Stimulated activated CD4-positive, alpha-beta T cell treated with anti-CD3 and anti-CD28 coated beads, Interleukin-4, amount 100 ng/mL, for 24 hours (primary cell): ENCODE measurements at regions not wholly inside any gene's neighbourhood (a gene's known extent, or its start where the extent isn't known, plus 50 kb on each side); places are given as distances from the start of the nearest gene placed in this dataset.
"Not testable (repeated sequence)": the region's sequence is repeated elsewhere in the genome, so short reads cannot be mapped to it uniquely, and the experiment has no call there.

Source experiments
- DNase-seq: peaks from one replicate; pipeline ENCODE4 v3.0.0-alpha.2; 2020

- DNase-seq, result not testable (repeated sequence)
Observed at GRCh38 chr2:33906129-33906528, 307.0 kb upstream of the FAM98A start.

GRCh38 chr2:33904801-33905200, 305.7 kb upstream of the FAM98A start:
- no peak for DNase-seq

- no peak for DNase-seq
Observed at GRCh38 chr2:33903701-33904100, 304.6 kb upstream of the FAM98A start.

- DNase-seq, result no peak
Observed at GRCh38 chr2:33903215-33903614, 304.1 kb upstream of the FAM98A start.

GRCh38 chr2:33900610-33901009, 301.5 kb upstream of the FAM98A start:
- no peak for DNase-seq

GRCh38 chr2:33897741-33898140, 298.6 kb upstream of the FAM98A start:
- DNase-seq, result no peak

GRCh38 chr2:33893824-33894223, 294.7 kb upstream of the FAM98A start:
- no peak for DNase-seq

- DNase-seq, result no peak
Observed at GRCh38 chr2:33891616-33892015, 292.5 kb upstream of the FAM98A start.

GRCh38 chr2:33890686-33891085, 291.6 kb upstream of the FAM98A start:
- no peak for DNase-seq

- DNase-seq, result no peak
Observed at GRCh38 chr2:33877348-33878016, 278.4 kb upstream of the FAM98A start.

GRCh38 chr2:33873076-33873605, 274.0 kb upstream of the FAM98A start:
- no peak for DNase-seq

GRCh38 chr2:33859811-33860461, 260.8 kb upstream of the FAM98A start:
- no peak for DNase-seq

- no peak for DNase-seq
Observed at GRCh38 chr2:33859176-33859575, 260.1 kb upstream of the FAM98A start.

GRCh38 chr2:33848486-33848885, 249.4 kb upstream of the FAM98A start:
- no peak for DNase-seq

GRCh38 chr2:33839791-33840190, 240.7 kb upstream of the FAM98A start:
- DNase-seq, result no peak

GRCh38 chr2:33836628-33837027, 237.5 kb upstream of the FAM98A start:
- no peak for DNase-seq

- DNase-seq, result no peak
Observed at GRCh38 chr2:33835911-33836310, 236.8 kb upstream of the FAM98A start.

GRCh38 chr2:33822964-33823363, 223.9 kb upstream of the FAM98A start:
- no peak for DNase-seq

GRCh38 chr2:33812707-33813106, 213.6 kb upstream of the FAM98A start:
- no peak for DNase-seq

GRCh38 chr2:33810046-33810835, 211.1 kb upstream of the FAM98A start:
- DNase-seq, result no peak

- no peak for DNase-seq
Observed at GRCh38 chr2:33806041-33806440, 206.9 kb upstream of the FAM98A start.

- DNase-seq, result no peak
Observed at GRCh38 chr2:33804155-33804554, 205.1 kb upstream of the FAM98A start.

- DNase-seq, result no peak
Observed at GRCh38 chr2:33796511-33796910, 197.4 kb upstream of the FAM98A start.

GRCh38 chr2:33791625-33792024, 192.5 kb upstream of the FAM98A start:
- no peak for DNase-seq
